OCI-LY7 (cell line): ENCODE measurements at regions not wholly inside any gene's neighbourhood (a gene's known extent, or its start where the extent isn't known, plus 50 kb on each side); places are given as distances from the start of the nearest gene placed in this dataset.

Experiments
- BruUV-seq: library from RNA; stranded (reverse); fragments of 400-500 nt; replicated peaks from 2 replicates; lab custom pipeline; 2021; lab: Mats Ljungman, UMichigan
- CTCF ChIA-PET: fragments of 300-600 bp; sonication (Branson Sonifier 250); formaldehyde crosslinking; loops from one replicate; lab custom pipeline; 2022; ENCODE audit warnings: antibody characterized with exemption; ENCODE audit not compliant: unreplicated experiment; lab: Charles Lee
- POLR2A ChIA-PET: fragments of 300-600 bp; sonication (Branson Sonifier 250); formaldehyde crosslinking; loops from one replicate; lab custom pipeline; 2022; ENCODE audit warnings: antibody characterized with exemption; lab: Charles Lee
- DNase-seq: peaks from one replicate; pipeline ENCODE4 v3.0.0-alpha.2; 2015; ENCODE audit warnings: low spot score
- H2AFZ ChIP-seq: fragments of 200-600 bp; sonication (generic), shearing (Covaris generic); 2 replicates; pipeline ENCODE4 v1.6.1; 2014; ENCODE audit warnings: mild to moderate bottlenecking, antibody characterized with exemption, low read length, moderate library complexity
- H3K27ac ChIP-seq: fragments of 200-600 bp; sonication (generic); 2 replicates; pipeline ENCODE4 v1.5.1; 2014; ENCODE audit warnings: mixed run types, low read depth, mild to moderate bottlenecking, moderate library complexity, low read length, inconsistent platforms; ENCODE audit not compliant: poor library complexity, severe bottlenecking
- H3K36me3 ChIP-seq: fragments of 200-600 bp; sonication (generic); 2 replicates; pipeline ENCODE4 v1.6.1; 2014; ENCODE audit warnings: mild to moderate bottlenecking, antibody characterized with exemption, low read length, moderate library complexity, mixed read lengths; ENCODE audit not compliant: insufficient read depth
- H3K4me1 ChIP-seq: fragments of 200-600 bp; sonication (generic); 2 replicates; pipeline ENCODE4 v1.5.1; 2014; ENCODE audit warnings: mild to moderate bottlenecking, low read length; ENCODE audit not compliant: insufficient read depth, poor library complexity, severe bottlenecking
- H3K4me2 ChIP-seq: fragments of 200-600 bp; sonication (generic); 2 replicates; pipeline ENCODE4 v1.6.1; 2014; ENCODE audit warnings: mild to moderate bottlenecking, low read length
- H3K4me3 ChIP-seq: fragments of 200-600 bp; sonication (generic); 2 replicates; pipeline ENCODE4 v1.5.1; 2014; ENCODE audit warnings: mild to moderate bottlenecking, low read depth, low read length; ENCODE audit not compliant: poor library complexity, severe bottlenecking
- H3K79me2 ChIP-seq: fragments of 200-600 bp; sonication (generic); 2 replicates; pipeline ENCODE4 v1.6.1; 2016; ENCODE audit warnings: low read depth, mild to moderate bottlenecking, low read length, moderate library complexity, mixed read lengths; ENCODE audit not compliant: insufficient read depth
- H3K9me2 ChIP-seq: fragments of 200-600 bp; sonication (generic); 2 replicates; pipeline ENCODE4 v1.6.1; 2016; ENCODE audit warnings: mild to moderate bottlenecking, low read length, mixed read lengths; ENCODE audit not compliant: insufficient read depth
- H3K9me3 ChIP-seq: fragments of 200-600 bp; sonication (generic); 2 replicates; pipeline ENCODE4 v1.6.1; 2014; ENCODE audit warnings: mild to moderate bottlenecking, mixed run types, low read length, mixed read lengths
- H4K20me1 ChIP-seq: fragments of 200-600 bp; sonication (generic); 2 replicates; pipeline ENCODE4 v1.6.1; 2014; ENCODE audit warnings: mild to moderate bottlenecking, antibody characterized with exemption, low read length, moderate library complexity, mixed read lengths; ENCODE audit not compliant: insufficient read depth
- CTCF ChIP-seq: fragments of 200-600 bp; sonication (generic); conservative IDR thresholded peaks from 2 replicates; pipeline ENCODE4 v1.5.1; 2014; ENCODE audit warnings: mild to moderate bottlenecking, antibody characterized with exemption, low read length, moderate library complexity, mixed read lengths
- EZH2phosphoT487 ChIP-seq: fragments of 200-600 bp; sonication (generic); IDR thresholded peaks from 2 replicates; pipeline ENCODE4 v1.6.1; 2018; ENCODE audit warnings: low read depth, borderline replicate concordance, mild to moderate bottlenecking, mixed run types, antibody characterized with exemption, low read length, moderate library complexity, mixed read lengths
- intact Hi-C: fragments of 100-400 bp; cut with micrococcal nuclease; formaldehyde crosslinking; loops from one replicate; pipeline ENCODE4 v1.10.0; 2022; ENCODE audit not compliant: unreplicated experiment

- TF ChIP-seq CTCF: no peak
- no peak overlapping the region for H3K4me3 ChIP-seq
- intact Hi-C loops: no loop called here
- H4K20me1 ChIP-seq: no peaks in the 10 kb centered on the region
- no peaks in the 10 kb centered on the region for H3K79me2 ChIP-seq
- BruUV-seq: no TSS peak
- H3K4me2 ChIP-seq: no peak overlapping the region
- H3K9me2 ChIP-seq: no peaks in the 10 kb centered on the region
- ChIA-PET CTCF (no interaction called here), POLR2A (no interaction called here)
- H3K36me3 ChIP-seq: no peaks in the 10 kb centered on the region
- DNase-seq: no peak
- no peak overlapping the region for H3K27ac ChIP-seq
- H2AFZ ChIP-seq: no peak overlapping the region
- no peaks in the 10 kb centered on the region for H3K4me1 ChIP-seq
- no peaks in the 10 kb centered on the region for H3K9me3 ChIP-seq
Observed at GRCh38 chr5:2381070-2381469, 370.4 kb downstream of the IRX2 start.

- POLR2A ChIA-PET: no interaction called here
- H3K4me1 ChIP-seq: no peaks in the 10 kb centered on the region
- no peak overlapping the region for H3K4me3 ChIP-seq
- H3K4me2 ChIP-seq: no peak overlapping the region
- CTCF ChIA-PET: no interaction called here
- no peak overlapping the region for H2AFZ ChIP-seq
- no peaks in the 10 kb centered on the region for H3K79me2 ChIP-seq
- BruUV-seq: no TSS peak
- TF ChIP-seq EZH2phosphoT487: no peak
- no peak for TF ChIP-seq CTCF
- no peaks in the 10 kb centered on the region for H3K9me3 ChIP-seq
- no peak overlapping the region for H3K27ac ChIP-seq
- H3K9me2 ChIP-seq: no peaks in the 10 kb centered on the region
- no peaks in the 10 kb centered on the region for H4K20me1 ChIP-seq
- intact Hi-C loops: no loop called here
- DNase-seq: no peak
- H3K36me3 ChIP-seq: no peaks in the 10 kb centered on the region
Observed at GRCh38 chr5:2378976-2379375, 372.5 kb downstream of the IRX2 start.

GRCh38 chr5:2378108-2378507 lies 373.4 kb downstream of the IRX2 start:
- no peaks in the 10 kb centered on the region for H3K9me3 ChIP-seq
- H4K20me1 ChIP-seq: no peaks in the 10 kb centered on the region
- no peak for DNase-seq
- no peaks in the 10 kb centered on the region for H3K79me2 ChIP-seq
- H3K27ac ChIP-seq: no peak overlapping the region
- H3K9me2 ChIP-seq: no peaks in the 10 kb centered on the region
- intact Hi-C loops: no loop called here
- POLR2A ChIA-PET: no interaction called here
- no peak overlapping the region for H3K4me2 ChIP-seq
- CTCF ChIA-PET: interaction anchor here (0.6 kb wide), 1 partner anchor 985 kb away, joined by 4 read pairs; no protein-coding TSS in a partner anchor
- TF ChIP-seq EZH2phosphoT487: no peak
- no peak for TF ChIP-seq CTCF
- BruUV-seq: no TSS peak
- H3K4me1 ChIP-seq: no peaks in the 10 kb centered on the region
- H2AFZ ChIP-seq: no peak overlapping the region
- H3K36me3 ChIP-seq: no peaks in the 10 kb centered on the region
- H3K4me3 ChIP-seq: no peak overlapping the region
